ENCODE measurements at regions not wholly inside any gene's neighbourhood (a gene's known extent, or its start where the extent isn't known, plus 50 kb on each side); places are given as distances from the start of the nearest gene placed in this dataset.

- DNase-seq (ENCODE audit: insufficient read length, low spot score) (no peak), FAIRE-seq (no peak)
- no peak for TF ChIP-seq CTCF (IDR thresholded peaks at IDR 0.05; ENCODE audit: insufficient read depth, missing control alignments)
These were observed 140.8 kb downstream of the DAD1 start for GRCh38 chr14:22448035-22448904.

- TF ChIP-seq CTCF (IDR thresholded peaks at IDR 0.05; ENCODE audit: insufficient read depth, missing control alignments), result no peak
- no peak for DNase-seq (ENCODE audit: insufficient read length, low spot score)
- no peak for FAIRE-seq
These were observed 150.3 kb downstream of the DAD1 start for GRCh38 chr14:22438742-22439141.

DNA sequence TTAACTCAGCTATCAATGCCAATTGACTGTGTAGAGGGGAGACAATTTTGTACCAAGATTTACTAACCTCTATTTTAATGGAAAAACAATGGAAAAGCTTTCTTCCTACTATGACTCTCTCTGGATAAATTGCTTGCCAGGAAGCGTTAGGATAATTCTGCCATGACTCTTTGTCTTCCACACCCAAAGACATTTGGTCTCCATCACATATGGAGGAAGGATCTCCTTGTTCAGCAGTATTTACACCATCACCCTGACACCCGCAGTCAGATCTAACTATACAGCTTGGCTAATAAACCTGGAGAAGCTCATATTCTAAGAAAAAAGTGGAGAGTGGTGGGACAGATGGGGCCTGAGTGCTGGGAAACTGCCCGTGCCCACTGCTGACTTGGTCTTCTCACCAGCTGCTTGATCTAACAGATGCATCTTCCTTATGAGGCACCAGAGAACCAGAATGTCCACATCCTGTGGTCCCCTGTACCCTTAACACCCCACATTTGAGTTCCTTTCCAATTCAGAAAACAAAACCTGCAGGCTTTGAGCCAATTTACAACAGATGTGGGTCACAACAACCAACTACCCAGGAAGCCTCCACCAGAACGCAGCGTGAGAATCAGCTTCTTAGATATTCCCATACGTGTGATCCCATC is 154.0 kb downstream of the DAD1 start:
- FAIRE-seq, result no peak
- no peak for TF ChIP-seq CTCF (IDR thresholded peaks at IDR 0.05; ENCODE audit: insufficient read depth, missing control alignments)

DNA sequence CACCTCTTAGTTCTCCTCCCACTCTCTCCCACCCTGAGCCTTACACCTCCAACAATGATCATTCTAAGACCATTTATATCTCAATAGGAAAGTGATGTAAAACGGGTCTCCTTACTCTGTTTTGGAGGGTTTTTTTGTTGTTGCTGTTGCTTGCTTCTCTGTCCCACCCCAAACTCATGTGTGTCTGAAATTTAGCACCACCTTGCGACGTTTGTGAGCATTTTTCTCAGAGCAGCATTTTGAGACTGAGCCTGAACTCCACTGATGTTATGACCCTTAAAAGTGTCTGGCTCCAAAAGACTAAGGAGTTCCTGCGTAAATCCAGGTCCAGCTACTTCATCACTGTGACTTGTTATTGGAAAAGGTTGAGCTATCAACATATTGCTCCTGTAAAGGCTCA is 155.0 kb downstream of the DAD1 start:
- no peak for TF ChIP-seq CTCF (IDR thresholded peaks at IDR 0.05; ENCODE audit: insufficient read depth, missing control alignments)
- DNase-seq (ENCODE audit: insufficient read length, low spot score), result no peak
- no peak for FAIRE-seq

More for the DNA sequence above, 154.0 kb downstream of the DAD1 start:
- no peak for DNase-seq (ENCODE audit: insufficient read length, low spot score)

GRCh38 chr14:22433069-22433468 is 156.0 kb downstream of the DAD1 start:
- FAIRE-seq, result no peak
- TF ChIP-seq CTCF (IDR thresholded peaks at IDR 0.05; ENCODE audit: insufficient read depth, missing control alignments), result no peak
- no peak for DNase-seq (ENCODE audit: insufficient read length, low spot score)

- FAIRE-seq (no peak), DNase-seq (ENCODE audit: insufficient read length, low spot score) (no peak)
- TF ChIP-seq CTCF (IDR thresholded peaks at IDR 0.05; ENCODE audit: insufficient read depth, missing control alignments), result no peak
These were observed 156.6 kb downstream of the DAD1 start for GRCh38 chr14:22432348-22432976.

Measured in D721Med (cell line).